ENCODE measurements at regions not wholly inside any gene's neighbourhood (a gene's known extent, or its start where the extent isn't known, plus 50 kb on each side); places are given as distances from the start of the nearest gene placed in this dataset.

DNA sequence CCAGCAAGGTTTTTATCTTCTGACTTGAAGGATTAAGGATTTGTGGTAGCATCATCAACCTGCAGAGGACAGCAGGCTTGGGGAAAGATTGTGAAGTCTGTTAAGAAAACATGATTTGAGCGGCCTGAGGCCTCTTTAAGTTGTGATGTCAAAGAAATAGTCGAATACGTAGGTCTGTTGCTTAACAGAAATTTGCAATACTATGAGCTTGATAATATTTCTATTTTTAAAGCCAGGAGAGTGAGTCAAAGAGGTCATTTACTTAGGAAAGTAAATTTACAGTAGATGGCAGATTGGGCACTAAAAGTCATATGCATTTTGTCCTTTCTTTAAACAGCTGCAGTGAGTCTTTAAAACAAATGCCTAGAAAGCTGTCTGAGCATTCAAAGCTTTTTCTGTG, 336.3 kb downstream of the DIPK2A start:
- H3K27ac ChIP-seq (ENCODE audit: low read length), result no peak overlapping the region
- no peak for DNase-seq

DNA sequence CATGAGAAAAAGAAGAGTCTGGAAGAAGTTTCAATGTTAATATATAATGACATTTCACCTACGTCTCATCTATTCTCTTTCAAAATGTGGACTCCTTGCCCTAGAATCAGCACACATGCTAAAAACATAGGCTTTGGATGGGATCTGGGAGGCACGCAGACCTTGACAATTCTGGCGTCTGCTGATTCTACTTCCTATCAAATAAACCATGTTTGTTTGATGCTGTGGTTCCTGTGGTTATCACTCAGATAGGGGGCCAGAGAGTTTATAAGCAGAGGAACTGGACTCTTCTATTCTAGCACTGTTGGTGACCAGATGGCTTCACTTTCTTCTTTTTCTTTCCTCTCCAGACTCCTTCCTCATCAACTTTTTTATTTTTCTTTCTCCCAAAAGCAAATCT, 336.8 kb downstream of the DIPK2A start:
- Histone ChIP-seq H3K4me3 (ENCODE audit: low read length) (no peak overlapping the region), H3K27ac (ENCODE audit: low read length) (no peak overlapping the region), H3K36me3 (ENCODE audit: control insufficient read depth, insufficient read depth, low read length) (no peaks in the 10 kb centered on the region), H3K9me3 (ENCODE audit: control insufficient read depth, low read depth, low read length) (no peaks in the 10 kb centered on the region), H3K27me3 (ENCODE audit: control insufficient read depth, insufficient read depth, low read length) (no peaks in the 10 kb centered on the region), H3K4me1 (ENCODE audit: control insufficient read depth, insufficient read depth, low read length) (no peaks in the 10 kb centered on the region)
- no peak for DNase-seq
- 60% methylated on average over 2 of the region's 3 CpGs for WGBS (ENCODE audit: insufficient coverage, low lambda C conversion rate)

More for the DNA sequence above, 336.3 kb downstream of the DIPK2A start:
- Histone ChIP-seq H3K4me3 (ENCODE audit: low read length) (no peak overlapping the region), H3K4me1 (ENCODE audit: control insufficient read depth, insufficient read depth, low read length) (no peaks in the 10 kb centered on the region), H3K9me3 (ENCODE audit: control insufficient read depth, low read depth, low read length) (no peaks in the 10 kb centered on the region), H3K27me3 (ENCODE audit: control insufficient read depth, insufficient read depth, low read length) (no peaks in the 10 kb centered on the region), H3K36me3 (ENCODE audit: control insufficient read depth, insufficient read depth, low read length) (no peaks in the 10 kb centered on the region)
- WGBS (ENCODE audit: insufficient coverage, low lambda C conversion rate), result no CpG with 5 or more reads among the region's 3 CpGs

DNA sequence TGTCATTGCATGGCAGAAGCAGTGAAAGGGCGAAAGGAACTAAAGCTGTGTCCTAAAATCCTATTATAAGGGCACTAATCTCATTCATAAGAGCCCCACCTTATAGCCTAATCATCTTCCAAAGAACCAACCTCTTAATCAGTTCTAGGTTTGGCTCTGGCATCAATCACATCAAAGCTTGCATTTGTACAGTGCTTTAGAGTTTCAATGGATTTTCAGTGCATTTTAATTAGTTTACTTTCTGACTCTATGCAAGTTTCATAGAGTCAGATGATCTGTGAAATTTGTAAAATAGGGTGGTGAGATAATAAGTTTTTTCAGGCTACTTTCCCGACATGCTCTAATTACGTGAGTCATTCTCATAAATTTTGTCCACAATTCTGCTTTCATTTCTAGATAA, 341.1 kb downstream of the DIPK2A start:
- Histone ChIP-seq H3K9me3 (ENCODE audit: control insufficient read depth, low read depth, low read length) (no peaks in the 10 kb centered on the region), H3K4me3 (ENCODE audit: low read length) (no peak overlapping the region), H3K4me1 (ENCODE audit: control insufficient read depth, insufficient read depth, low read length) (no peaks in the 10 kb centered on the region), H3K27me3 (ENCODE audit: control insufficient read depth, insufficient read depth, low read length) (no peaks in the 10 kb centered on the region), H3K36me3 (ENCODE audit: control insufficient read depth, insufficient read depth, low read length) (no peaks in the 10 kb centered on the region), H3K27ac (ENCODE audit: low read length) (no peak overlapping the region)
- WGBS (ENCODE audit: insufficient coverage, low lambda C conversion rate), result 80% methylated on average over 1 of the region's 3 CpGs
- no peak for DNase-seq

DNA sequence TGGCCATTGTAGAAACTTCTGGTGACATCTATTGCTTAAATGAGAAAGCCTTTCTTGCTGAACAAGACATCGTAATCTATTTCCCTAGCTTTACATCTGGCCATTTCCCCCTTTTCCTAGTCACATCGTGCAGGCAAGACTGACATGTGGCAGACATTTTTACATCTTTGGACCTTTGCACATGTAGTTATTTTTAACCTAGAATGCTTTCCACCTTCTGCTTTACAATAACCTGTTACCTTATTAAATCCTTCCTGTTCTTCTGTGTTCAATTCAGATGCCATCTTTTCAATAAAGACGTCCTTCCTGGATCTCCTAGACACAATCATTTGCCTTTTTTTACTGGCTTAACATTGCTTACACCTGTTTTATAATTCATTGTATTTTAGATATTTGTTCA, 343.3 kb downstream of the DIPK2A start:
- no peaks in the 10 kb centered on the region for H3K27me3 ChIP-seq (ENCODE audit: control insufficient read depth, insufficient read depth, low read length)
- no peaks in the 10 kb centered on the region for H3K4me1 ChIP-seq (ENCODE audit: control insufficient read depth, insufficient read depth, low read length)
- no peaks in the 10 kb centered on the region for H3K9me3 ChIP-seq (ENCODE audit: control insufficient read depth, low read depth, low read length)
- H3K36me3 ChIP-seq (ENCODE audit: control insufficient read depth, insufficient read depth, low read length), result no peaks in the 10 kb centered on the region
- 58% methylated on average over 3 of the region's 3 CpGs for WGBS (ENCODE audit: insufficient coverage, low lambda C conversion rate)
- H3K4me3 ChIP-seq (ENCODE audit: low read length), result no peak overlapping the region
- DNase-seq, result no peak
- H3K27ac ChIP-seq (ENCODE audit: low read length), result no peak overlapping the region

DNA sequence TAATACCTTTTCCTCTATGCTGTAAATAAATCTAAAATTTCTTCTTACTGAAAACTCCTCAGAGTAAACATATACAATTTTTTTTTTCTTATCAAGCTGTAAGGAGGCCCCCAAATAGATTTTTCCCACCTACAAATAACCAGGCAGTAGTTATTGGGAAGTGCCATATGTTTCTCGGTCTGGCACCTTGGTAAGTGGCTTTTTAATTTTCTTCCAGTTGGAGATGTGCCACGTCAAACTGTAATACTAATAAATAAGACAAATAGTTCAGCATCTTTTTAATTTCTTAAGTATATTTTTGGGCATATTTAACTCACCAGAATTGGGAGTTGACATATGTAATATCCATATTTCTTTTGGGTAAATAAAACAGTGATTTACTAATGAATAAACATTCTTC, 346.3 kb downstream of the DIPK2A start:
- Histone ChIP-seq H3K4me1 (ENCODE audit: control insufficient read depth, insufficient read depth, low read length) (no peaks in the 10 kb centered on the region), H3K4me3 (ENCODE audit: low read length) (no peak overlapping the region), H3K36me3 (ENCODE audit: control insufficient read depth, insufficient read depth, low read length) (no peaks in the 10 kb centered on the region), H3K27me3 (ENCODE audit: control insufficient read depth, insufficient read depth, low read length) (no peaks in the 10 kb centered on the region), H3K27ac (ENCODE audit: low read length) (no peak overlapping the region), H3K9me3 (ENCODE audit: control insufficient read depth, low read depth, low read length) (no peaks in the 10 kb centered on the region)
- WGBS (ENCODE audit: insufficient coverage, low lambda C conversion rate), result no CpG with 5 or more reads among the region's 2 CpGs
- DNase-seq, result no peak

DNA sequence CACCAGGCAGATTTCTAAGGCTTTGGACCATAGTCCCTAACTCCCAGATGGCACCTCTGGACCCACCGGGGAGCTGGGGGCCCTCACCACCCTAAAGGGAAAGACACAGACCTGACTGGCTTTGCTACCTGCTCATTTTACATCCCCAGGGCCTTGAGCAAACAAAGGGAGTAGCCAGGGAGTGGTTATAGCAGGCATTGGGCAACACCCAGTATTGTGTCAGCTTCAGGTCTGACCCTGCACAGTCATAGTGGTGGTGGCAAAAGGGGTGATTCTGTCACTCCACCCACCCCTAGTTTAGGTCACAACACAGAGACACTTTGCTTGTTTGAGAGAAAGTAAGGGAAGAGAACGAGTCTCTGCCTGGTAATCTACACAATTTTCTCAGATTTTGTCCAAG, 352.5 kb downstream of the DIPK2A start:
- DNase-seq, result peak; percentile 60 to 72
- no CpG with 5 or more reads among the region's 2 CpGs for WGBS (ENCODE audit: insufficient coverage, low lambda C conversion rate)
- no peak overlapping the region for H3K4me3 ChIP-seq (ENCODE audit: low read length)

DNA sequence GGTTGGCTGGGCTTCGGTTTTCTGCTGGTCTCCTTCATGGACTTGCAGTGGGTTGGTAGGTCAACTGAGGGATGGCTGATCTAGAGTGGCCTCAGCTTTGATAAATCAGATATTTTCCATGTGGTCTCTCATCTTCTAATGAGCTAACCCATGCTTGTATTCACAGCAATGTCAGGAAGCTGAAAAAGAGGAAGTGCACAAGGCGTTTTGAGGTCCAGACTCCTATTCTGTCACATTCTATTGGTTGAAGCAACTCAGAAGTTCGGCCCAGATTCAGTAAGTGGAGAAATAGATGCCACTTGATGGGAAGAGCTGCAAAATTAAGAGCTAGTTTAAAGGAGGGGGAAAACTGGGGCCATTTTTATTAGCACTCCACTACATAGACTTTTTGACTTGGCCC, 361.2 kb downstream of the DIPK2A start:
- Histone ChIP-seq H3K36me3 (ENCODE audit: control insufficient read depth, insufficient read depth, low read length) (no peaks in the 10 kb centered on the region), H3K4me1 (ENCODE audit: control insufficient read depth, insufficient read depth, low read length) (no peaks in the 10 kb centered on the region), H3K4me3 (ENCODE audit: low read length) (no peak overlapping the region), H3K9me3 (ENCODE audit: control insufficient read depth, low read depth, low read length) (no peaks in the 10 kb centered on the region), H3K27ac (ENCODE audit: low read length) (no peak overlapping the region), H3K27me3 (ENCODE audit: control insufficient read depth, insufficient read depth, low read length) (no peaks in the 10 kb centered on the region)
- no CpG with 5 or more reads among the region's 3 CpGs for WGBS (ENCODE audit: insufficient coverage, low lambda C conversion rate)
- no peak for DNase-seq

More for the DNA sequence above, 352.5 kb downstream of the DIPK2A start:
- Histone ChIP-seq H3K9me3 (ENCODE audit: control insufficient read depth, low read depth, low read length) (no peaks in the 10 kb centered on the region), H3K27ac (ENCODE audit: low read length) (no peak overlapping the region), H3K27me3 (ENCODE audit: control insufficient read depth, insufficient read depth, low read length) (no peaks in the 10 kb centered on the region), H3K4me1 (ENCODE audit: control insufficient read depth, insufficient read depth, low read length) (no peaks in the 10 kb centered on the region), H3K36me3 (ENCODE audit: control insufficient read depth, insufficient read depth, low read length) (no peaks in the 10 kb centered on the region)

DNA sequence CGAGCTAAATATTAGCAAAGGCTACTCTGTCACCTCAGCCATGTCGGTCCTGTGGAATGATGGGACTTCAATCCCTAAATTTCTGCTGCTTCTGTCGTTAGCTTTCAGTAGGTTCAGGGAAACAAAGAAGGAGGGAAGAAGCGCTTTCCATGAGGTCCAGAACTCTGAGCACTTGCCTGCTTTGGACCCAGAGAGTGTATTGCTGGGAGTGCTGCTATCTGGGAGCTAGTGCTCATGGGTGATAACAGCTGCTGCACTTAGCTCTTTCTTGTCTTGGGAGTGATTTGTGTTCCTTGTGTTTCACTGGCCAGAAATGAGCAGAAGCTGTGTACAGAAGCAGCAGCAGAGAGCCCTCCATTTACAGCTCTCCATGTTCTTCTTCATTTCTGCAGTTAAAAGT, 369.8 kb downstream of the DIPK2A start:
- H3K27ac ChIP-seq (ENCODE audit: low read length), result no peak overlapping the region
- H3K4me1 ChIP-seq (ENCODE audit: control insufficient read depth, insufficient read depth, low read length), result peaks cover 11% of the 10 kb centered on the region
- no peaks in the 10 kb centered on the region for H3K9me3 ChIP-seq (ENCODE audit: control insufficient read depth, low read depth, low read length)
- DNase-seq, result peak; percentile 34 to 70
- H3K36me3 ChIP-seq (ENCODE audit: control insufficient read depth, insufficient read depth, low read length), result no peaks in the 10 kb centered on the region
- WGBS (ENCODE audit: insufficient coverage, low lambda C conversion rate), result 20% methylated on average over 1 of the region's 4 CpGs
- H3K4me3 ChIP-seq (ENCODE audit: low read length), result no peak overlapping the region
- no peaks in the 10 kb centered on the region for H3K27me3 ChIP-seq (ENCODE audit: control insufficient read depth, insufficient read depth, low read length)

DNA sequence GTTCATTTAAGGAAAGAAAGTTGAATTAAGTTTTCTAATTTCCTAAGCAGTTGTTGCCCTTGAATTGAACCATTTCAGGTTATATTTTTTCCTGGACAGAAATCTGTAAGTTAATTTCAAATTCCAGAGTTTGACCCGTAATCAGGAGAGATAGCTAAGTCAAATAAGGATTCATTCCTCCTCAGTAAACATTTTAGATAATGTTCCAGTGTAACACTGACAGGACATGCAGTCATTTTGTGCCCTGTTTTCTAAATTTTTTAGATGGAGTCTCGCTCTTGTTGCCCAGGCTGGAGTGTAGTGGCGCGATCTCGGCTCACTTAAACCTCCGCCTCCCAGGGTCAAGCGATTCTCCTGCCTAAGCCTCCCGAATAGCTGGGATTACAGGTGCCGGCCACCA, 371.7 kb downstream of the DIPK2A start:
- H3K9me3 ChIP-seq (ENCODE audit: control insufficient read depth, low read depth, low read length), result no peaks in the 10 kb centered on the region
- no peak for DNase-seq
- no peaks in the 10 kb centered on the region for H3K36me3 ChIP-seq (ENCODE audit: control insufficient read depth, insufficient read depth, low read length)
- H3K4me3 ChIP-seq (ENCODE audit: low read length), result no peak overlapping the region
- 20% methylated on average over 1 of the region's 9 CpGs for WGBS (ENCODE audit: insufficient coverage, low lambda C conversion rate)
- H3K27ac ChIP-seq (ENCODE audit: low read length), result no peak overlapping the region
- no peaks in the 10 kb centered on the region for H3K27me3 ChIP-seq (ENCODE audit: control insufficient read depth, insufficient read depth, low read length)
- peaks cover 11% of the 10 kb centered on the region for H3K4me1 ChIP-seq (ENCODE audit: control insufficient read depth, insufficient read depth, low read length)

DNA sequence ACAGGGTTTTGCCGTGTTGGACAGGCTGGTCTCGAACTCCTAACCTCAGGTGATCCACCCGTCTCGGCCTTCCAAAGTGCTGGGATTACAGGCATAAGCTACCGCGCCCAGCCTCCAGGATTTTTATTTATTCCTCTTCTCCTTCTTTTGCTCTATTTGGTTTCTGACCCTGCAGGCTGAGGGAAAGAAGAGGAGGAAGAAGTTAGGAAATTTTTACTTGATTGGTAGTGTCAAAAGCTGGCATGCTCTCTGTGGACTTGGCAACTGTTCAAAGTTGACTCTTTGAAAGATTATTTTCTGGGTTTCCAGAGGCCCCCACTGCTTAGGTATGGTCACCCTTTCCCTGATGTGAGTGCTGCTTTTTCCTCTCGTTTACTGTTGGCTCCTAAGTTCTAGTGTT, 372.2 kb downstream of the DIPK2A start:
- peaks cover 11% of the 10 kb centered on the region for H3K4me1 ChIP-seq (ENCODE audit: control insufficient read depth, insufficient read depth, low read length)
- H3K27me3 ChIP-seq (ENCODE audit: control insufficient read depth, insufficient read depth, low read length), result no peaks in the 10 kb centered on the region
- no peaks in the 10 kb centered on the region for H3K36me3 ChIP-seq (ENCODE audit: control insufficient read depth, insufficient read depth, low read length)
- H3K9me3 ChIP-seq (ENCODE audit: control insufficient read depth, low read depth, low read length), result no peaks in the 10 kb centered on the region
- 60% methylated on average over 1 of the region's 7 CpGs for WGBS (ENCODE audit: insufficient coverage, low lambda C conversion rate)
- no peak overlapping the region for H3K27ac ChIP-seq (ENCODE audit: low read length)
- peak in 1 of 2 donors; percentile 4 for DNase-seq
- no peak overlapping the region for H3K4me3 ChIP-seq (ENCODE audit: low read length)

DNA sequence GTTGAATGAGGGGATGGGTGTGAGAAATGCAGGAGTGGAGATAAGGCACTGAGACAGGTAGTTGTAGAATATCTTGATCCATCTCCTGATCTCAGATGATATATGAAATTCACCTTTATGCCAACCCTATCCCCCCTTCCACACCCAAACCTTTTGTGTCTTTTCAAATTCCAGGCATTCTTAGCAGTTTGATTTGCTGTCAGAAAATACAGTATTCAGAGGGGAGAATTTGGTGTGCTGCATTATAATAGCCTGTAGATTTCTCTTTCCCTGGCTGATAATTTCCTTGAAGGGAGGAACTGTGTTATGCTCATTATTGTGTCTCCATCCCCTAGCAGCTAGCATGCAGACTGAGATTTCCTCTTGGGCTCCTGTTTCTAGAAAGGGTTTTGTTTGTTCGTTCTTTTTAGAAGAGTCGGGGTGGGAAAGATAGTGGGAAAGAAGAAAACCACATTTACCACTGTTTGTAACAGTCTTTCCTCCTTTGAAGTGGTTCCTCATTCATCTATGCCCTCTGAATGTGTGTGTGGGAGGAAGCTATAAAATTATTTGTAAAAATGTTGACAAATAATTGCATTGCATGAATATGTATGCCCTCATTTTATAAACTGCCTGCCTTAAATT, 373.4 kb downstream of the DIPK2A start:
- Histone ChIP-seq H3K36me3 (ENCODE audit: control insufficient read depth, insufficient read depth, low read length) (no peaks in the 10 kb centered on the region), H3K4me1 (ENCODE audit: control insufficient read depth, insufficient read depth, low read length) (peaks cover 11% of the 10 kb centered on the region), H3K27ac (ENCODE audit: low read length) (no peak overlapping the region), H3K9me3 (ENCODE audit: control insufficient read depth, low read depth, low read length) (no peaks in the 10 kb centered on the region), H3K4me3 (ENCODE audit: low read length) (no peak overlapping the region), H3K27me3 (ENCODE audit: control insufficient read depth, insufficient read depth, low read length) (no peaks in the 10 kb centered on the region)
- DNase-seq, result no peak
- no CpG with 5 or more reads among the region's 2 CpGs for WGBS (ENCODE audit: insufficient coverage, low lambda C conversion rate)

All from large intestine (tissue), 3 donors.